GM12878 (cell line): ENCODE measurements at regions not wholly inside any gene's neighbourhood (a gene's known extent, or its start where the extent isn't known, plus 50 kb on each side); places are given as distances from the start of the nearest gene placed in this dataset.

ENCODE experiments used
- CTCF ChIP-seq, 3 experiments: IDR thresholded peaks in 2 of 3; conservative IDR thresholded peaks in 1 of 3; 2 replicates each; pipeline ENCODE4 v1.5.1; 2011; ENCODE audit warnings: low read depth in 3 of 3, low read length in 3 of 3, mild to moderate bottlenecking in 3 of 3, control low read depth in 2 of 3, moderate library complexity in 2 of 3, inconsistent platforms in 1 of 3, mixed read lengths in 1 of 3; ENCODE audit not compliant: control insufficient read depth in 2 of 3, insufficient read depth in 1 of 3; ENCODE audit errors: extremely low read depth in 1 of 3
- EP300 ChIP-seq, 2 experiments: fragments of 150-350 bp in 1 of 2; IDR thresholded peaks; 2 replicates each; pipeline ENCODE4 v1.6.1; 2011 to 2012; ENCODE audit warnings: low read depth in 2 of 2, low read length in 2 of 2, borderline replicate concordance in 1 of 2, improper control_type of control experiment in 1 of 2, inconsistent platforms in 1 of 2; ENCODE audit not compliant: control insufficient read depth in 1 of 2
- EZH2 ChIP-seq: IDR thresholded peaks from 2 replicates; pipeline ENCODE4 v1.6.1; 2012; ENCODE audit warnings: low read depth, mild to moderate bottlenecking, control low read depth, inconsistent platforms, low read length, borderline replicate concordance; ENCODE audit not compliant: control insufficient read depth
- MTA3 ChIP-seq: IDR thresholded peaks from 2 replicates; pipeline ENCODE4 v1.6.1; 2012; ENCODE audit warnings: low read length, inconsistent platforms, borderline replicate concordance
- POLR2A ChIP-seq: IDR thresholded peaks from 2 replicates; pipeline ENCODE4 v1.6.1; 2011; ENCODE audit warnings: low read depth, mild to moderate bottlenecking, low read length
- PRDM15 ChIP-seq: fragments of 450-650 bp; formaldehyde crosslinking; IDR thresholded peaks from 2 replicates; pipeline ENCODE4 v1.4.0; 2020; ENCODE audit warnings: mild to moderate bottlenecking, moderate library complexity
- REST ChIP-seq: IDR thresholded peaks from 2 replicates; pipeline ENCODE4 v1.6.1; 2012; ENCODE audit warnings: mild to moderate bottlenecking, low read depth, low read length
- SREBF2 ChIP-seq: IDR thresholded peaks from 2 replicates; pipeline ENCODE4 v1.6.1; 2012; ENCODE audit warnings: mild to moderate bottlenecking, low read length
- TAF1 ChIP-seq: IDR thresholded peaks from 2 replicates; pipeline ENCODE4 v1.6.1; 2011; ENCODE audit warnings: mild to moderate bottlenecking, low read depth, low read length, borderline replicate concordance
- ZBED1 ChIP-seq: IDR thresholded peaks from 2 replicates; pipeline ENCODE4 v1.6.1; 2016; ENCODE audit warnings: borderline replicate concordance
- ZNF384 ChIP-seq: IDR thresholded peaks from 2 replicates; pipeline ENCODE4 v1.6.1; 2012; ENCODE audit warnings: low read depth, mild to moderate bottlenecking, low read length, improper control_type of control experiment, borderline replicate concordance

GRCh38 chr21:16580661-16581060, 850.9 kb downstream of the USP25 start:
- TF ChIP-seq ZBED1: no peak
- TF ChIP-seq REST: no peak
- TF ChIP-seq EP300 (IDR thresholded peaks at IDR 0.05; ENCODE audit: borderline replicate concordance in 1 of 2, control insufficient read depth in 1 of 2, low read depth in 2 of 2, low read length in 2 of 2): no peak
- TF ChIP-seq TAF1: no peak
- no peak for TF ChIP-seq ZNF384
- no peak for TF ChIP-seq EZH2
- no peak for TF ChIP-seq MTA3
- TF ChIP-seq POLR2A: no peak
- TF ChIP-seq CTCF (IDR thresholded peaks at IDR 0.05 in 2 of 3, conservative IDR thresholded peaks at IDR 0.05 in 1 of 3; ENCODE audit: control insufficient read depth in 2 of 3, extremely low read depth in 1 of 3, insufficient read depth in 1 of 3, low read depth in 3 of 3, low read length in 3 of 3): no peak
- no peak for TF ChIP-seq PRDM15 (CRISPR knock-in tag)
- no peak for TF ChIP-seq SREBF2
